H54 (cell line): ENCODE measurements at regions not wholly inside any gene's neighbourhood (a gene's known extent, or its start where the extent isn't known, plus 50 kb on each side); places are given as distances from the start of the nearest gene placed in this dataset.

Source experiments
- DNase-seq: peaks from one replicate; pipeline ENCODE4 v3.0.0; 2011; ENCODE audit warnings: low spot score, mixed read lengths; ENCODE audit not compliant: insufficient read length
- FAIRE-seq: peaks from 3 replicates; lab custom pipeline; 2011; peaks lifted over from hg19 to GRCh38; lab: Jason Lieb, UNC
- POLR2A ChIP-seq: IDR thresholded peaks from 2 replicates; pipeline ENCODE4 v1.6.1; 2011; ENCODE audit warnings: low read depth, mild to moderate bottlenecking, low read length

DNA sequence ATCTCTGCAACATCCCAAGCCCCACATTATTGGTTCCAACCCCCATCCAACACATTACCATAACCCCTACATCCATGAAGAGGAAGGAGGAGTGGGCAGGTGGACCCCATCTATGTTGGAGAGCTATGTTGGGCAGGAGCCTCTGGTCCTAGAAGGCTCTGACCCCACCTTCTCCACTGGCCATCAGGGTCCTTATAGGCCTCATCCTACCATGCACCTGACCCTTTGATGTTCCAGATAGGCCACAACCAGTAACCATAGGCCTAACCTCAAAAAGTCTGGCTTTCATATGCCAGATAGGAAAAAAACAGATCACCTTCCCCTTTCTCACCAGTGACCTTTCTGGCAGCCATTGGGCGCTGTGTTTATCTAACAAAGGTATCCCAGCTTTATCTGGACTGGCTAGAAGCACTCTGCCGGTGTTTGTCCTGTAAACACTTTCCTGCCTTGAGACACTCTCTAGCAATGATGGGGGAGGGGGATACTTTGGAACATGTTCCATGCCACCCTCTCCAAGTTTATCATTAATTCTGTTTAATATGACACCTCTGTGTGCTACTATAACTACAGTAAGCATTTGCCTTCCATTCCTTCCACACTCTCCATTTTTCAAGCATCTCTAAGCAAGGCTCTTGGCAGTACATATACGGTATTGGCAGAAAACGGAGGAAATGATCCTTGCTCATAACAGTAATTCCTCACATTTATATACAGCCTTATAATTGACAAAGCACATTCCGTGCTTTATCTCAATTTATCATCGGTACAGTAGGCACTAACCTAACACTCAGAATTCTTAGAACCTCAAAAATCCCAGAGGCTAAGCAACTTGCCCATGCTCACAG lies 377.1 kb downstream of the VPS13C start:
- no peak for TF ChIP-seq POLR2A
- FAIRE-seq (no peak), DNase-seq (no peak)

DNA sequence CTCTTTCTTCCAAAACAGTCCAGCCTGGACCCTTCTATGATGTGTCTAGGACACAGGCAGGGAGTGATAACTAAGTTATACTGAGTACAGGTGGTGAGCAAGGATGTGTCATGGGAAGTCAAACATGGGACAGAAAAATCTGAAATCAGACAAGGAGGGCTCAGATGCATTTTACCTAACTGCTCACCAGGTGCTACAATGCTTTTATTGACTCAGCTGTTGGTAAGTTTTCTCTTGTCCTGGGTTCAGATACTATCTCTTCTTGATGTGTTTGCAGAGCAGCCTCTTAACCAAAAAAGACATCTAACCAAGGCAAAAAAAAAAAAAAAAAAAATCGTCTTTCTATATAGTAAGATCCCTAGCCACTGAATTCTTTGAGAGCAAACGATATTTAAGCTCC lies 378.6 kb downstream of the VPS13C start:
- no peak for TF ChIP-seq POLR2A

DNA sequence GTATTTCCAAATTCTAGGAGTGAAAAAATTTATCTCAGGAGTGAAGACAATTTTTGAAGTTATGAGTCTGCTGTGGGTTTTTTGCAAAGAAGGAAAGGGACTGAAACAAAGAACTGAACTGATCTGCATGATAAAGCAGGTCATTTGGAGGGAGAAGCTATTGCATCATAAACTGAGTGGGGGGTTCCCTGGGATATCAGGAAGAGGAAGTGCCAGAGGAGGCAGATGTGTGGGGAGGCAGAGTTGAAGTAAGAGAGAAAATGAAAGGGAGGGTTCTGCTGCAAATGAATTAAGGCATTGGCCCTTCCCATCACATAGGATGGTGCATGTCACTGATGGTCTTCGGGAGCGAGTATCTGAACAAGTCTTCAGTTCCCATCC lies 379.2 kb downstream of the VPS13C start:
- no peak for FAIRE-seq
- TF ChIP-seq POLR2A: no peak
- DNase-seq: no peak

More for the DNA sequence above, 378.6 kb downstream of the VPS13C start:
- DNase-seq (no peak), FAIRE-seq (no peak)

DNA sequence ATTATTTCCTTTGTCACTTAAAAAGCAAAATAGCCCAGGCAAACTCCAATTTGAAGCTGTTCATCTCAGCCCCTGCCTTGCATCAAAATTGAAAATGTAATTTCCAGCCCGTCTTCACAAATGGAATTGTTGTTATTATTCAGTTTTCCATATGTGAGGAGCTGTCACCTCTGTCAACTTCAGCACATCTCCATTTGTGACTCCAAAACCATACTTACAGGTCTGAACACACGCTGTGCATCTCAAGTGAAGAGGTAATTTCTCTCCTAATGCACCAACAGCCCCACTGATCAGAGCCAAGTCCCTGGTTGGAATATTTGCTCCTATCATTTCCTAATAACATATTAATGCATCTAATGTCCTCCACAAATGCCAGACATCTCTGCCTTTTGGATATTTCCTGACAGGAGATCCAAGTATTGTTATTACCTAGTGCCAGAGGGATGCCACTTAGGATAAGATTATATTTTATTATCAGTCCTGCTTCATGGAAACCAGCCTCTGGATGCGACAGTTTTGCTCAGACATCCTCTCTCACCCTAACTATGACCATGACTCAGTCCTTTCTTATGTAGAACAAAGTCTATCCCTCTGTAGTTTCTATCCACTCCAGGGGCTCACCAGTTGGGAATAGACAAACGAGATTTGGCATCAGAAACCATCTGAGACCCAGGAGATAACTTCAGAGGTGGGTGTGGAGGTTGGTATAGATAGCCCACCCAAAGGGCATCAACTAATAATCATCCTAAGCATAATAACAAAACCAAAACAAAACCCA lies 379.8 kb downstream of the VPS13C start:
- no peak for TF ChIP-seq POLR2A
- FAIRE-seq: no peak
- DNase-seq: no peak

DNA sequence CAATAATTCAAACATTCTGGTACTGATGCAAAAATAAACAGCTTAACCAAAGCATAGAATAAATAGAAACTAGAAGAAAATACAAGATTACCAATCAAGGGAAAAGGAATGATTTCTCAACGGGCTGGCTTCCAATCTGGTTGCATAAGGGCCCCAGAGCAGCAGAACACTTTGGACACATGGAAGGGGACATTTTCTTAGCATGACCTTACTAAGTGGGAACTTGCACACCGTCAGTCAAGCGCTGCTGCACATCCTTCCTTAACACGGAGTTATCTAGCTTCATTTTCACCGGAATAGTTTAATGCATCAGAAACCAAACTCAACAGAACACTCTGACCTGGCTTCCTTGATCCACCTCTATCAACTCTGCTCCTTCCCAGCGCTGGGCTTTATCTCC lies 388.5 kb downstream of the VPS13C start:
- no peak for FAIRE-seq
- no peak for TF ChIP-seq POLR2A
- DNase-seq: no peak

DNA sequence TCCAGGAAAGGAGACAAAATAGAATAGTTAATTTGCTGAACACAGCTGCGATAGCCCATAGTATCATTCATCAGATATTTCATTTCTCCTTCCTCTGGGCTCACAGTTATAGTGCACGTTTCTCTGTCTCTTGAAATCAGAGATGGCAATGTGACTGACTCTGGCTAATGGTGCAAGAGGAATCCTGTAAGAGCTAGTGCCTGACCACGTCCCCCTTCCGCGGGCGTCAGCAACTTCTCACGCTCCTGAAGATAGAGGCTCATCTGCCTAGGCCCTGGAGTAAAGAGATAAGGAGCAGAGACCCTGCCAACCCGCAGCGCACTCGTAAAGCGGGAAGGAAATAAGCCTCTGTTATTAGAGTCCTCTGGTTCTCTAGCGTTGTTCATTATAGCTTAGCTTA lies 391.8 kb downstream of the VPS13C start:
- DNase-seq (no peak), FAIRE-seq (no peak)
- no peak for TF ChIP-seq POLR2A

DNA sequence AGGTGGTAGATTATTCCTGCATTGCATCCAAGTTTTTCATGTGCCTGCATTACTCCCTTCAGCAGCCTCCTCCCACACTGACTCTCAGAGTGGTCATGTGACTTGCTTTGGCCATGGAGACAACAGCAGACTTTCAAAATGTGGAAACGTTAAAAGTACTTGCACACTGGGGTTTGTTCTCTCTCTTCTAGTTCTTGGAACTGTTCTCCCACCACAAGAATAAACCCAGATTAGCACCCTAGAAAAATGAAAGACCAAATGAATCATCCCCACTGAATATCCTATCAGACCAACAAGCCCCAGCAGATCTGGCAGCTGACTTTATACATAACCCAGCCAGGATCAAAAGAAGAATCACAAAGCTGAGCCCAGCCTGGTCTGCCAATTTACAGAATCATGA lies 398.5 kb downstream of the VPS13C start:
- no peak for TF ChIP-seq POLR2A
- DNase-seq: no peak
- no peak for FAIRE-seq

DNA sequence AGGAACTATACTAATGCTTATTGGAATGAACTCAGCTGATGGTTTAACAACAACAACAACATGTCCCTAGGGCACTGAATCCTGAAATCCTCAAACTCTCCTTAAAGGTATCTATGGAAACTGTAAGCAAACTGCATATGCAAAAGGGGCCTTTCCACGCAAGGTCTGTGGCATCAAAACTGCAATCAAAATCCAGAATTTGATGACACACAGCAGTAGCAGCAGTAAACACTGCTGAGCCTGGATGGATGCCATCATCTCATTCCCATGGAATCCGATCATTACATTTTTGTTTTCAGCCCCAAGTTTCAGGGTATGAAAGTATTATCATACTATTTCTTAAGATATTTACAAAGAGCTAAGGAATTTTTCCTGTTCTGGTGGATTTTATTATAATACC lies 399.7 kb downstream of the VPS13C start:
- no peak for TF ChIP-seq POLR2A
- FAIRE-seq (no peak), DNase-seq (no peak)

DNA sequence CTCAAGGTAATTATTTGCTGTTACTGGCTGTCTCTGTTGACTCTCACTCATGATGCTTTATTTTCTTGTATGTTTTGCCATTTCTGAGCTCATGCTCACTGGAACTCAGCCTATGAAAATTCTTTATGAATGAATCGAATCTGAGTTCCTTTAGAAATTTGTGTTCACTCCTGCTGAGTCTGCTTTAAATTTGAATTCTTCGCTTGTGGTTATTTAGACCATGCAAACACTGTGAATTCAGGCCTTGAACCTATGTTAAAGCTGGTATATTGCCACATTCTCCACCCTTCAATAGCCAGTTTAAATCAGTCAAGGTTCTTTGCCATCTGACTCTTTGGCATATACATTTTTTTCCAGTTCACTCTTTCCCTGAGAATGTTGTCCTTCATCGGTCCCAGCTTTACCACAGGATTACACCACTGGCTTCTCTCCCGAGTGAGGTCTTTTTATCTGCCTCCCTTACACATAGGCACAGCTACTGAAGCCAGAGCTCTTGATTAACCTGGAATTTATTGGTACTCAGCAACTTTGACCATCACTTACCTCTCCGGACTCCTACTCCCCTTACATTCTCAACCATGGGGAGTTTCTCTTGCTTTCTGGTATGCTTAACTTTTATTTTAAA lies 400.6 kb downstream of the VPS13C start:
- DNase-seq (no peak), FAIRE-seq (no peak)
- TF ChIP-seq POLR2A: no peak

DNA sequence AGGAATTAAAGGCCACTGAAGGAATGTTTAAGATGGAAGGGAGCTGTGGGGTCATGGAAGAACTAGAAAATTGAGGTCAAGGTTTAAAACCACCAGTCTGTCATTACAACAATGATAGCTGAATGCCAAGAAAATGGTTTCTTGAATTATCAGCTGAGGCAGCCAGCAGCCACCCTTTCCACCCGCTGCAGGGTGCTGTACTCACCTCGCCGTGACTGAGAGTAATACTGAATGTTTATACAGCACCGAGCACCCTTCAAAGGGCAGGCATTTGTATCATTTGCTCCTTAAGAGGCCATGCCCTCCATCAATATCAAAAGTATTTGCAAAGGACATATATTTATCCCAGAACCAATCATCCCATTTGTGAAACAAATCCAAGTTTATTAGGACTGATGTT lies 402.8 kb downstream of the VPS13C start:
- no peak for FAIRE-seq
- DNase-seq: no peak
- no peak for TF ChIP-seq POLR2A

DNA sequence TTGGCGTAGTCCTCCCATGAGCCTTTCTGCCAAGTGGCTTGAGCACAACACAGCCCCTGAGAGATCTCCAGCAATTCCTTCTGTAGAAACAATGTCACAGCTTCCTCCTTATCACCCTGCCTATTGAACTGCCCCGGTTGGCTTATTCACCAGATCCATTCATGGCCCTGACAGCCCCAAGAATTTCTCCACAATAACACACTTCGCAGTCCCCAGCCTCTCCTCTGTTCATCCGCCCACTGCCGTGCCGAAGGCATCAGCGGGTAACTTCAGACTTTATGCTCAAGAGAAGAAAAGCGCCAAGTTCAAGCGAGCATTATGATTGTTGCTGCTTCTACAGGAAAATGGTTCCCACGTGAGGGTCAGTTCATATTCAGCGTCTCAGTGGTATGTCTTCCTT lies 403.9 kb downstream of the VPS13C start:
- no peak for TF ChIP-seq POLR2A
- FAIRE-seq (no peak), DNase-seq (no peak)

DNA sequence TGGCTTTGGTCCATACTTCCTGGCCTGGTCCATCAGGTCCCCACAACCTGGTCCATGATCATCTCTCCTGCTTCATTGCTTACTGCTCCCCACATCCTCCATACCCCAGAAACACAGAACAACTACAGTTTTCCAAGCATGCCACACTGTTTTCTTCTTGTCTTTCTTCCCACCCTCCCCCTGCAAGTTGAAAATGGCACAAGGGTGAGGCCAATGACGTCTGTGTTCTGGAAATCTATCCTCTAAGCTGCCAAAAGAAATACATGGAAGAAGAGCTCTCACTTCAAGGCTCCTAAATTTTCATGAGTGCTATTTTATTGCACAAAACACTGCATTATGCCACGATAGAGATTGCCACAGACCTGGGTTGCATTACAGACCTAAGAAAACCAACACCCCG lies 404.4 kb downstream of the VPS13C start:
- no peak for DNase-seq
- TF ChIP-seq POLR2A: no peak
- FAIRE-seq: no peak

DNA sequence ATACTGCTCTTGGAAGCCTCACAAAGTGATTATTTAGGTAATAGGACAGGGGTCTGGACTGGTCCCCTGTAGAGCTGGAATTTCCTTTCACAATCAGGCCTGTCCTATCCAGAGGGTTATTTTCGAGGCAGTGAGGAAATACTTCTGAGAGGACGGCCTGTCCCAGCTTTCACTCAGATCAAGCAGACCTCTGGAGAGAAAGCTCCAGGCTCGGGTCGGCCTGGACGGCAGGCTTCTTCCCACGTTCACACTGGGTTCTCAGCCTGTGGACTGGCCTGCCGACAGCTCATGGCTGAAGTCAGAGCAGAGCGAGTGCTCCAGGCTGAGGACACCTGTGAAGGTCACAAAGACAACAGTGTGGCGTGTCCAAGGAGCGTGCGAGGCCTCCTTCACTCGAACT lies 405.3 kb downstream of the VPS13C start:
- TF ChIP-seq POLR2A: no peak
- DNase-seq: no peak
- no peak for FAIRE-seq
